HCT116 (cell line): ENCODE measurements at regions not wholly inside any gene's neighbourhood (a gene's known extent, or its start where the extent isn't known, plus 50 kb on each side); places are given as distances from the start of the nearest gene placed in this dataset.

ENCODE experiments used
- ATAC-seq: fragments of 200-7000 bp; cut with Tn5 transposase; 2 replicates; pipeline ENCODE4 v1.9.1; 2020; ENCODE audit warnings: mild to moderate bottlenecking, moderate library complexity
- BruUV-seq: library from RNA; stranded (reverse); fragments of 400-500 nt; replicated peaks from 2 replicates; lab custom pipeline; 2021; lab: Mats Ljungman, UMichigan
- CTCF ChIA-PET: fragments of 300-600 bp; sonication (Branson Sonifier 250); formaldehyde crosslinking; loops from one replicate; lab custom pipeline; 2021; ENCODE audit warnings: antibody characterized with exemption; lab: Charles Lee
- POLR2A ChIA-PET: fragments of 300-600, 350-600 bp; sonication (Branson Sonifier 250); formaldehyde crosslinking; loops from one replicate; lab custom pipeline; 2021; ENCODE audit warnings: antibody characterized with exemption; lab: Charles Lee
- RAD21 ChIA-PET, 2 experiments: fragments of 300-600 bp; sonication (Branson Sonifier 250); formaldehyde crosslinking; loops; one replicate each; lab custom pipeline; 2023; ENCODE audit warnings: low total read pairs in 2 of 2; ENCODE audit not compliant: uncharacterized antibody in 2 of 2, unreplicated experiment in 2 of 2, low non-redundant PET in 1 of 2; lab: Charles Lee
- DNase-seq: peaks from one replicate; pipeline ENCODE4 v3.0.0-alpha.2; 2010; ENCODE audit warnings: low read depth, low spot score
- H2AFZ ChIP-seq: fragments of 200-600 bp; shearing (Covaris generic), sonication (generic); 2 replicates; pipeline ENCODE4 v1.6.1; 2017; ENCODE audit warnings: low read depth, mixed run types, mixed read lengths, antibody characterized with exemption, low read length; ENCODE audit not compliant: poor library complexity, severe bottlenecking
- H3K27ac ChIP-seq: 2 replicates; pipeline ENCODE4 v1.5.1; 2012; ENCODE audit warnings: low read depth, low read length
- H3K27me3 ChIP-seq: fragments of 200-600 bp; sonication (generic); 2 replicates; pipeline ENCODE4 v1.6.1; 2016; ENCODE audit warnings: mixed run types, low read length, mixed read lengths; ENCODE audit not compliant: insufficient read depth
- H3K36me3 ChIP-seq, 2 experiments: fragments of 200-500 bp in 1 of 2; fragments of 200-600 bp in 1 of 2; sonication (Bioruptor generic) in 1 of 2; sonication (generic) in 1 of 2; 2 replicates each; pipeline versions ENCODE4 v1.5.1 to v1.6.1; 2014 to 2016; ENCODE audit warnings: low read length in 2 of 2, inconsistent platforms in 1 of 2, mixed read lengths in 1 of 2, mixed run types in 1 of 2; ENCODE audit not compliant: insufficient read depth in 2 of 2, control insufficient read depth in 1 of 2
- H3K4me1 ChIP-seq, 2 experiments: fragments of 200-600 bp in 1 of 2; sonication (generic) in 1 of 2; 2 replicates each; pipeline versions ENCODE4 v1.5.1 to v1.6.1; 2012 to 2017; ENCODE audit warnings: low read length in 2 of 2, inconsistent platforms in 1 of 2, mild to moderate bottlenecking in 1 of 2, mixed read lengths in 1 of 2, mixed run types in 1 of 2, moderate library complexity in 1 of 2; ENCODE audit not compliant: insufficient read depth in 2 of 2, control insufficient read depth in 1 of 2
- H3K4me2 ChIP-seq: fragments of 200-600 bp; sonication (generic); 2 replicates; pipeline ENCODE4 v1.6.1; 2017; ENCODE audit warnings: mixed run types, low read length, mixed read lengths
- H3K4me3 ChIP-seq, 2 experiments: fragments of 200-600 bp in 1 of 2; sonication (generic) in 1 of 2; replicated peaks in 1 of 2; 2 replicates each; pipeline ENCODE4 v1.5.1; 2011 to 2016; ENCODE audit warnings: low read length in 2 of 2, control low read depth in 1 of 2, low read depth in 1 of 2, mild to moderate bottlenecking in 1 of 2, mixed read lengths in 1 of 2, mixed run types in 1 of 2
- H3K79me2 ChIP-seq: fragments of 200-600 bp; sonication (generic); 2 replicates; pipeline ENCODE4 v1.6.1; 2017; ENCODE audit warnings: mild to moderate bottlenecking, mixed run types, low read length, moderate library complexity, mixed read lengths; ENCODE audit not compliant: insufficient read depth
- H3K9ac ChIP-seq: fragments of 200-600 bp; sonication (generic); 2 replicates; pipeline ENCODE4 v1.6.1; 2016; ENCODE audit warnings: low read length, mixed read lengths
- H3K9me2 ChIP-seq: fragments of 200-600 bp; sonication (generic), shearing (Covaris generic); 2 replicates; pipeline ENCODE4 v1.6.1; 2017; ENCODE audit warnings: mixed run types, mild to moderate bottlenecking, moderate library complexity; ENCODE audit not compliant: insufficient read depth
- H3K9me3 ChIP-seq, 2 experiments: fragments of 200-500 bp in 1 of 2; fragments of 200-600 bp in 1 of 2; sonication (Bioruptor generic) in 1 of 2; sonication (generic) in 1 of 2; 2 replicates each; pipeline ENCODE4 v1.6.1; 2014 to 2017; ENCODE audit warnings: low read length in 2 of 2, mixed read lengths in 2 of 2, inconsistent platforms in 1 of 2, low read depth in 1 of 2, mild to moderate bottlenecking in 1 of 2, mixed run types in 1 of 2, moderate library complexity in 1 of 2; ENCODE audit not compliant: control insufficient read depth in 1 of 2, insufficient read depth in 1 of 2
- H4K20me1 ChIP-seq: fragments of 200-600 bp; sonication (generic), shearing (Covaris generic); 2 replicates; pipeline ENCODE4 v1.6.1; 2017; ENCODE audit warnings: mixed run types, mild to moderate bottlenecking, moderate library complexity; ENCODE audit not compliant: insufficient read depth
- CBX3 ChIP-seq: IDR thresholded peaks from 2 replicates; pipeline ENCODE4 v1.6.1; 2012; ENCODE audit warnings: low read depth
- CEBPB ChIP-seq: IDR thresholded peaks from 2 replicates; pipeline ENCODE4 v1.6.1; 2012; ENCODE audit warnings: low read depth
- EZH2 ChIP-seq: fragments of 200-600 bp; sonication (generic); IDR thresholded peaks from 2 replicates; pipeline ENCODE4 v1.6.1; 2017; ENCODE audit warnings: antibody characterized with exemption, mixed run types
- EZH2phosphoT487 ChIP-seq: fragments of 200-600 bp; IDR thresholded peaks from 2 replicates; pipeline ENCODE4 v1.6.1; 2018; ENCODE audit warnings: antibody characterized with exemption, borderline replicate concordance
- RAD21 ChIP-seq: IDR thresholded peaks from 2 replicates; pipeline ENCODE4 v1.6.1; 2012; ENCODE audit warnings: low read depth, mild to moderate bottlenecking
- SP1 ChIP-seq: IDR thresholded peaks from 2 replicates; pipeline ENCODE4 v1.6.1; 2012; ENCODE audit warnings: low read depth
- YY1 ChIP-seq: IDR thresholded peaks from 2 replicates; pipeline ENCODE4 v1.6.1; 2011; ENCODE audit warnings: low read length, low read depth, moderate library complexity, mild to moderate bottlenecking; ENCODE audit not compliant: insufficient replicate concordance; ENCODE audit errors: extremely low read depth
- ZNF274 ChIP-seq: fragments of 200-500 bp; sonication (Bioruptor generic); IDR thresholded peaks from 2 replicates; pipeline ENCODE4 v1.6.1; 2014; ENCODE audit warnings: mild to moderate bottlenecking, low read depth, low read length, inconsistent platforms
- intact Hi-C: fragments of 100-400 bp; cut with micrococcal nuclease; formaldehyde crosslinking; loops from 2 replicates; pipeline ENCODE4 v1.10.0; 2022
- TF ChIP-seq, protein P1 (sequence below): IDR thresholded peaks from 2 replicates; pipeline ENCODE4 v1.6.1; 2012; ENCODE audit warnings: low read depth

GRCh38 chr5:30846171-30846570 lies 347.3 kb upstream of the CDH6 start:
- ChIA-PET CTCF (no interaction called here), RAD21 (no interaction called here), POLR2A (no interaction called here)
- Histone ChIP-seq H3K9me3 (peaks cover 5 to 19% of the 10 kb centered on the region in 2 experiments; a peak in 2 of 4 replicates), H3K27me3 (no peaks in the 10 kb centered on the region), H3K9me2 (no peaks in the 10 kb centered on the region), H4K20me1 (no peaks in the 10 kb centered on the region), H3K9ac (no peak overlapping the region), H3K4me1 (no peaks in the 10 kb centered on the region), H3K36me3 (no peaks in the 10 kb centered on the region), H3K4me2 (no peak overlapping the region), H3K27ac (no peak overlapping the region), H3K79me2 (no peaks in the 10 kb centered on the region), H3K4me3 (no peak overlapping the region), H2AFZ (no peak overlapping the region)
- DNase-seq = no peak
- ATAC-seq = no peak
- TF ChIP-seq SP1 (no peak), EZH2 (no peak), CBX3 (no peak), YY1 (no peak), EZH2phosphoT487 (no peak), CEBPB (no peak), RAD21 (no peak), ZNF274 (no peak)
- TF ChIP-seq, protein P1, sequence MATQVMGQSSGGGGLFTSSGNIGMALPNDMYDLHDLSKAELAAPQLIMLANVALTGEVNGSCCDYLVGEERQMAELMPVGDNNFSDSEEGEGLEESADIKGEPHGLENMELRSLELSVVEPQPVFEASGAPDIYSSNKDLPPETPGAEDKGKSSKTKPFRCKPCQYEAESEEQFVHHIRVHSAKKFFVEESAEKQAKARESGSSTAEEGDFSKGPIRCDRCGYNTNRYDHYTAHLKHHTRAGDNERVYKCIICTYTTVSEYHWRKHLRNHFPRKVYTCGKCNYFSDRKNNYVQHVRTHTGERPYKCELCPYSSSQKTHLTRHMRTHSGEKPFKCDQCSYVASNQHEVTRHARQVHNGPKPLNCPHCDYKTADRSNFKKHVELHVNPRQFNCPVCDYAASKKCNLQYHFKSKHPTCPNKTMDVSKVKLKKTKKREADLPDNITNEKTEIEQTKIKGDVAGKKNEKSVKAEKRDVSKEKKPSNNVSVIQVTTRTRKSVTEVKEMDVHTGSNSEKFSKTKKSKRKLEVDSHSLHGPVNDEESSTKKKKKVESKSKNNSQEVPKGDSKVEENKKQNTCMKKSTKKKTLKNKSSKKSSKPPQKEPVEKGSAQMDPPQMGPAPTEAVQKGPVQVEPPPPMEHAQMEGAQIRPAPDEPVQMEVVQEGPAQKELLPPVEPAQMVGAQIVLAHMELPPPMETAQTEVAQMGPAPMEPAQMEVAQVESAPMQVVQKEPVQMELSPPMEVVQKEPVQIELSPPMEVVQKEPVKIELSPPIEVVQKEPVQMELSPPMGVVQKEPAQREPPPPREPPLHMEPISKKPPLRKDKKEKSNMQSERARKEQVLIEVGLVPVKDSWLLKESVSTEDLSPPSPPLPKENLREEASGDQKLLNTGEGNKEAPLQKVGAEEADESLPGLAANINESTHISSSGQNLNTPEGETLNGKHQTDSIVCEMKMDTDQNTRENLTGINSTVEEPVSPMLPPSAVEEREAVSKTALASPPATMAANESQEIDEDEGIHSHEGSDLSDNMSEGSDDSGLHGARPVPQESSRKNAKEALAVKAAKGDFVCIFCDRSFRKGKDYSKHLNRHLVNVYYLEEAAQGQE = no peak
- no TSS peak for BruUV-seq
- intact Hi-C loops = no loop called here
